Glomerular visceral epithelial cell (primary cell): ENCODE measurements at regions not wholly inside any gene's neighbourhood (a gene's known extent, or its start where the extent isn't known, plus 50 kb on each side); places are given as distances from the start of the nearest gene placed in this dataset.

Experiments used
- DNase-seq: peaks from one replicate; pipeline ENCODE4 v3.0.0-alpha.2; 2016; ENCODE audit errors: extremely low spot score

GRCh38 chr12:58139894-58140293 is 198.5 kb downstream of the ATP23 start:
- no peak for DNase-seq

DNA sequence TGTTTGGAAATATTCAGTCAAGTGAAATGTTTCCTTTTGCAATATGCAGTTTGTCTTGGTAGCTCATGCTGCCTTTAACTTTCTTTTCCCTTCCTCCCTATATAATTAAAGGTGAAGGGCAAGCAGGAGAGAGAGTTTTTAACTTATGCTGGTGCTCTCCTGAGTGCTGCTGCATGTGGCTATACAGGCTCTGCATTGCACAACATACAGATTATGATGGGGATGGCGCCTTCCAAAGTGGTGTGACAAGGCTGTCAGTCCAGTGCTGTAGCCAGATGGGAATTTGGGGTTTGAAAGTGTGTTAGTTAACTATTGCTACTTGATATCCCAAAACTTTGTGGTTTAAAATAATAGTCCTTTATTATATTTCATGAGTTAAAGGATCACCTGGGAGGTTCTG is 199.0 kb downstream of the ATP23 start:
- DNase-seq: no peak

DNA sequence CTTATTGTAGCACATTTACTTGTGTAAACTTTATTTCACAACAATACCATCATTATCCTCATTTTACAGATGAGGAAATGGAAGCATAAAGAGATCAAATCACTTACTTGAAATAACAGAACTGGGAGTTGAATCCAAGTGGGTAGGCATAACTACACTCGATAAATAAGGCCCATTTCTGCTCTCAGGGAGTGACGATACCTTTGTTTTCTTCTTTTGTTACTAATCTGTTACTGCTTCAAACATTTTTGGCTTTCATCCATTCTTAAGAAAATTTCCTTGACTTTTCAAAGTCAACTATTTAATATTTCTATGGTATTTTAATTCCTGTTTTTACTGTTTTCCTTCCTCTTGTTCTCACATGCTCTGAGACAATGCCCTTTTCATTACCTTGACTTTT is 201.6 kb downstream of the ATP23 start:
- DNase-seq: no peak

- no peak for DNase-seq
Observed at GRCh38 chr12:58143498-58143995, 202.2 kb downstream of the ATP23 start.

DNA sequence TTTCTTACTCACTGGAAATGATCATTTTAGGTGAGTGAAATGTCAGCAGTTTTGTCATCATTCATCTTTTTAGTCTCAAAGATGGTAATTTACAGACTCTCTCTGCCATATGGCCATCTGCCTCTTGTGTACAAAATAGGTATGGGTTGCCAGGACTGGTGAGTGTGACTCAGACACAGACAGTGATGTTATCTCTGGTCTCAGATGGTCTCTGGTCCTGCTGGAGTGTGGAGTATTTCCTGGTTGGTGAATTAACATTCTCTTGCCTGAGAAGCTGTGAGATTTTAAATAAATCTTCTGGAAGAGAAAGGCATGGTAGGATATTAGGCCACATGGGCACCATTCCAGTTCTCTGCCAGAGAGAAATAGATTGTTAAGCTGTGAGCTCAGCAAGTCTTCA is 207.0 kb downstream of the ATP23 start:
- peak; percentile 67 for DNase-seq

- no peak for DNase-seq
Observed at GRCh38 chr12:58148976-58149375, 207.6 kb downstream of the ATP23 start.

DNA sequence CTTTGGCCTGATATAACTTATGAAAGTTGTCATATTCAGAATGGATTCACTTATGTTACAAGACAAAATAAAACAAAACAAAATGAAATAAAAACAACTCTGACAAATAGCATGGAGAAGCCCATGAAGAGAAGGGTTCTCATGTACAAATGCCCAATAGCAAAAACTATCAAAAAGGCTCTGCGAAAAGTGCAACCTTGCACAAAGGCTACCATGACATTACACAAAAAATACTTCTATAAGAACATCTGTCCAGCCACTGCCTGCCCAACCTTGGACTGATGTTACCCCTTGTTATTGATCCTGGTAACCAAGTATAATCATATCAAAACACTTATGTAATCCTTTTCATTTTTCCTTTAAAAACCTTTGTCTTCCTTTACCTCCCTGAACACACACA is 213.0 kb downstream of the ATP23 start:
- DNase-seq: no peak

DNA sequence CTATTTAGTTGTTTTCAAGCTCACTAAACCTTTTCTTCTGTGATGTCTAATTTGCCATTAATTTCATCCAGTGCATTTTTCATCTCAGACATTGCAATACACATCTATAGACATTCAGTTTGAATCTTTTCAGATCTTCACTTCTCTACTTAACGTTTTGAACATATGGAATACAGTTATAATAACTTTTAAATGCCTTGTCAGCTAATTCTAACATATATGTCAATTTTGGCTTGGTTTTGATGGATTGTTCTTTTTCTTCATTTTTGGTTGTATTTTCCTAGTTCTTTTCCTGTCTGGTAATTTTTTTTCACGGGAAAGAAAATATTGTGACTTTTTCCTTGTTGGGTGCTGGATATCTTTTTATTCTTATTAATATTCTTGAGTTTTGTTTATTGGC is 215.3 kb downstream of the ATP23 start:
- DNase-seq: no peak

DNA sequence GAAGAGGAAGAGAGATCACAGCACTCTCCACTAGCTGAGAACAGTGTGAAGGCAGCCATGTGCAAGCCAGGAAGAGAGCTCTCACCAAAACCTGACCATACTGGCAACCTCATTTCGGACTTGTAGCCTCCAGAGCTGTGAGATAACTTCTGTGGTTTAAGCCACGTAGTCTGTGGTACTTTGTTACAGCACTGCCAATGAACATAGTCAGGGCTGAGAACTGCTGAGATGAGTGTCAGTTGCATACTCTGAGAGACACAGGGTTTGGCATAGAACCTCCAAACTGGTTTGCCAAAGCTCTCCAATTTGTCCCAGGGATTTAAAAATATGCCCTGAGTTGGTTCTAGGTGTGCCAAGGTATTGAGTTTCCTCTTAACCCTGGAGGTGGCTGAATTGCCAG is 218.6 kb downstream of the ATP23 start:
- no peak for DNase-seq

DNA sequence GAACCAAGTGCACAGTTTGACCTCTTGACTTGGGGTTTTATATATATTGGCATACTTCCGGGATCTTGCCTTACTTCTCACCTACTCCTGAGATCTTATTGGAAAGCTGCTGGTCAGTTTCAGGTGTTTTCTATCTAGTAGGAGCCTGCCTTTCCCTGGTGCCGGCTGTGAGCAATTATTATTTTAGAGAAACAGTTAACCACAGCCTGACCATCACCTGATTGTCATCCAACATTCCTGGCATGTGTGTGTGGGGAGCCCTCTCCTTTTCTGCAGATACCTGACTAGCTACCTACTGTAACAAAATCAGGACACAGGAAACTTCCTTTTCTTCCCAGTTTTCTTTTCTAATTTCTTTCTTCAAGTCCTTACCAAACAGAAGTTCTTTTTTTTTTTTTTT is 220.4 kb downstream of the ATP23 start:
- no peak for DNase-seq

GRCh38 chr12:58163021-58163420 is 221.7 kb downstream of the ATP23 start:
- no peak for DNase-seq

GRCh38 chr12:58166643-58167042 is 225.3 kb downstream of the ATP23 start:
- DNase-seq: no peak

DNA sequence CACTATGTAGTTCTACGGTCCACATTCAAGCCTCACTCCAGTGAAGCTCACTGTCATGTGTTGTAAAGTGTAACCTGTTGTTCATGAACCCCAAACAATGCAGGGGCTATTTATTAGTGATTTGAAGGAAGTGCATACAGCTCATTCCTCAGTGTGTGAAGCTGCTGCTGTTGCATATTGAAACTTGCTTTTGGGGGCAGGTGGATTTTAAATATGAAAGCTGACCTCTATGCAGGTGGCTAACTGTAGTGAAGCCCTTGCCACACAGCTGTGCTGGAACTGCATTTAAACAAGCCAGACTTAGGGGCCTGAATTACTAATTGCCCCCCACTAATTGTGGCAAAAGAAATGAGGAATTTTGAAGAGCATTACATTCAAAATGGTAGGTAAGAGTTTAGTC is 226.3 kb downstream of the ATP23 start:
- no peak for DNase-seq

- no peak for DNase-seq
Observed at GRCh38 chr12:58169826-58170225, 228.5 kb downstream of the ATP23 start.

- DNase-seq: no peak
Observed at GRCh38 chr12:58171914-58172313, 230.5 kb downstream of the ATP23 start.

DNA sequence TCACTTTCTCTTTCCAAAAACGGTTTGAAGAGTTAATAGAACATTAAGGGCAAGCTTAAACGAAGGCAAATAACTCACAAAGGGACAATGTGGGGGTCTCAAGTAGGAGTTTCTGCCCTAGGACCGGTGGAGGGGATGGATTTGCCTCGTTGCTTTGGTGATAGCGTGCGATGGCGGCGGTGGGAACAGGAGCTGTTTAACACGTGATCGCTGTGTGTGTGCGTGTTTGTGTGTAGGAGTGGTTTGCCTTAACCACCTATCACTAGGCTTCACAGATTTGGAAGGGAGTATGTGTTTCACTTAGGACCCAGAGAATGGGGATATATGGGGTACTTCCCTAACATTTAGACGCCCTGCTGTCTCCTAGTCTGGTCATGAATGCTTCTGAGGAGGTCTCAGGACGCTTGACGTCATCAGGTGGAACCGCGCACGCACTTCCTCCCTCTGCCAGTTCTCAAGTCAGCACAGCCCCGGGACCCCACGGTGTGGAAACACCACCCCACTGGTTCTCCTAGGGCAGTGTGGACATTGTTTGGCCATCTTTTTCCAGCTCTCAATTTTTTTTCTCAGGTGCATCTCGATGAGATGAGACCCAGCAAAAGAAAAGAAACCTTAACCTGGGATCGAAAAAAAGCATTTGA is 231.2 kb downstream of the ATP23 start:
- no peak for DNase-seq

DNA sequence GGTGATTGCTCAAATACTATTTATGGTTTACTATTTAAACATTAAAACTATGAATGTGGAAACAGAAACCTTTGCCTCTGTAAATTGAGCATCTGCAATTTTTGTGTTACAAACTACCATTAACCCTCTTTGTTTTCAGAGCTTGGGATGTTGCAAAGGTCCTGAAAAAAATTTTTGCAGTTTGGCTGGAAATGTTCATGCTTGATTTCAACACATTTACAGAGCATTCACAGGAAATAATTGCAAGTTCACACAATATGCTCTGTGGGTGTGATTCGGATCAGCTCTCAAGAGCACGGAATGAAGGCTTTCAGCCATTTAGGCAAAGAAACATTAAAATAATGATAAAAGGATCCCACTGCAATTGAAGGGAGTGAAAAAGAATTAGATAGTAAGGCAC is 232.9 kb downstream of the ATP23 start:
- DNase-seq: no peak

DNA sequence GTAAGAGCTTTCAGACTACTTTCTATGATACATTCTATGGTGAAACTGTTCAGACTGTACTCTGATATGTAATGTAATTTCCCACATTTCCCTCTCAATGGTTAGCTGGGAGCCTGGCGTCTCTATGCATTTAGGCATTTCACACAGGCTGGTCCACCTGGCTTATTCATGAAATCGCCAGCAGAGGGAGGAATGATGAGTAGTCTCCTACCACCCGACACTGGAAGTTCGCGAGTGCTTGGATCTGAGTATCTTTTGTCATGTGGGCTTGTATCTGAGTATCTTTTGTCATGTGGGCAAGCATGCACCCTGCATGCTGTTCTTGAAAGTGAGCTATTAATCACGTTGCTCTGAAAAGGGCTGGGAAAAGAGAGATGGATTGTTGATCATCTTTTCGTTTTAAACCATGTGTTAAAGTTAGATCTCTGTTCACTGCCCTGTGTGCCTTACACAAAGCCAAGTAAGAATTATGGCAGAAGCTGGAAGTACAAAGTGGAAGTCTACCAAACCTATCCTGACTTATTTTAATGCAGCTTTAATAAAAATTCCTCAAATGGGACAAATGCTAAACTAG is 235.0 kb downstream of the ATP23 start:
- peak; percentile 5 for DNase-seq

DNA sequence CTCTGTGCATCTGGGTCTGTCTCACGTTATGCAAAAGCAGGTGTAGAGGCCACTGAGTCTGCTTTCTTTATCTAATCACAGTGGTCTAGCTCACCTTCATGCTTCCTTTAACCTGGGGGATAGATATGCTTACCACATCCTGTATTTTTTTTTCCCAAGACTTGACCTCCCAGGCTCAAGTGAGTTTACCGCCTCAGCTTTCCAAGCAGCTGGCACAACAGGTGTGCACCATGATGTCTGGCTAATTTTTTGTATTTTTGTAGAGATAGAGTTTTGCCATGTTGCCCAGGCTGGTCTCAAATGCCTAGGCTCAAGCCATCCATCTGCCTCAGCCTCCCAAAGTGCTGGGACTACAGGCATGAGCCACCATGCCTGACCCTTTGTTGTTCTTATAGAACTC is 236.0 kb downstream of the ATP23 start:
- DNase-seq: no peak

DNA sequence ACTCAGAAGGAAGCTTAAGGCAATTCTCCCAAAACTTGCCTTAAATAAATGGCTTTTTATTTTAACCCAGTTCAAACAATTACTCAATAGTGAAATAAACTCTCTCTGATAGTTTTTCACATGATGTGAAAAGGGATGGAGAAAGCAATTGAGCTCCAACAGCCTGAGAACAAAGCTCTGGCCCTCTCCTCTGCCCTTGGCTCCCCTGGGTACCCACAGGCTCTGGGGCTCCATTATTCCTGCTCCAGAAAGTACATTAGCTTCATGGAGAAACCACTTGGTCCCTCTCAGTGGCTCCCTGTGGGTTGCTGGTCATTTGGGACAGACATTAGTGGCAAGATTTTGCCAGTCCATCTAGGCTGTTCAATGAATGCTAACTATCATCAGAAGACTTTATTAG is 242.8 kb downstream of the ATP23 start:
- DNase-seq: no peak

- DNase-seq: no peak
Observed at GRCh38 chr12:58186401-58186800, 245.0 kb downstream of the ATP23 start.

DNA sequence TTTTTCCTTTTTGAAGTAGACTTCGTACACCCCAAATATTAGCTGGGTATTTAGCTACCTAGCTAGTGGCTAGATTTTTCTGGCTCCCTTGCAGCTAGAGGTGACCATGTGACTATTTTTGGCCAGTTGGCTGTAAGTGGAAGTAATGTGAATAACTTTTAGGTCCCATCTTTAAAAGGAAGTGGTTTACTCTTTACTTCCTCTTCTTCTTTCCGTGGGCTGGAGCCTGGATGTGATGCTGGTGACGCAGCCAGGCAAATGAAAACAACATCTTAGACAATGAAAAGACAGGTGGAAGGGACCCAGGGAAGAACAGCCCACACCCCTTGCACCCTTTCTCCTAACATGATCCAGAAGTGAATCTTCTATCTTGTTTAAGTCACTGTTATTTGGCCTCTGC is 245.5 kb downstream of the ATP23 start:
- no peak for DNase-seq

DNA sequence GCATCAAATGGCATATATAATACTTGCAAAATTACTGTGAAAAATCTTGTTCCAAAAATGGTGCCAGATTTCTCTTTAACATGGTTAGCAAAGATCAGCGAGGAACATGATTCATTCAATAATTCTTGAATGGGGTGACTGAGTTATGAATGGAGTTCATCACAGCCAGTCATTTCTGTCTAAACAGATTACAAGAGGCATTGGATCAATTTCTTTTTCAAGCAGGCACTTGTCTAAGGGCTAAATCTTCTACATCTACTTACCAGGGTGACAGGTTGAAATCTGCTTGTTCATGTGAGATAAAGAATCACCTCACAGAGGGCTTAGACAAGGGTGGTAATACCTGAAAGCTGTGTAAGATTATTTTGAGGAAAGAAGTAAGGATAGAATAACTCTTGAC is 247.7 kb downstream of the ATP23 start:
- DNase-seq: no peak

DNA sequence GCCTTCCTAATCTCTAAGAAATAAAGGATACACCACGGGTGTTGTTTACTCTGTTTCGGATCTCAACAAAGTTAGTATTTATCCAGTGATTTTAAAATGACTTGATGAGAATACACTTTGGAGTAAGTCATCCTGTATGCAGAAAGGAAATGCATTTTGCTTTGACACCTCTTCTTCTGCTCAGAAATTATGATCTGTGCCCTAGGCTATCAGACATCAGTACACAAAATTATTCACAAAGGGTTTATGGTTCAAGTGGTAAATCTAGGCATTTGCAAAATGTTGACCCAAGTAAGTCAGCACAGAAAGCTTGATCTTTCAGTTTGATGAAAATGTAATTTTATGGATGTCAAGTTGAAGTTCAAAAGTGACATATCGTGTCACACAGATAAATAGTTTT is 248.5 kb downstream of the ATP23 start:
- no peak for DNase-seq
